ENCODE measurements at regions not wholly inside any gene's neighbourhood (a gene's known extent, or its start where the extent isn't known, plus 50 kb on each side); places are given as distances from the start of the nearest gene placed in this dataset.

GRCh38 chrX:66892004-66892403 is 253.1 kb upstream of the EDA2R start:
- Histone ChIP-seq H3K27ac (ENCODE audit: low read depth in 2 of 2, low read length in 1 of 2) (no peak overlapping the region), H2AFZ (ENCODE audit: low read depth) (no peak overlapping the region), H3K79me2 (ENCODE audit: insufficient read depth) (no peaks in the 10 kb centered on the region), H3F3A (replicated peaks; ENCODE audit: insufficient read depth) (no peaks in the 10 kb centered on the region), H4K20me1 (ENCODE audit: insufficient read depth) (no peaks in the 10 kb centered on the region), H3K4me1 (ENCODE audit: control insufficient read depth in 1 of 2, insufficient read depth in 2 of 2, low read depth in 1 of 2, low read length in 1 of 2) (no peaks in the 10 kb centered on the region), H3K9me2 (no peaks in the 10 kb centered on the region), H3K27me3 (ENCODE audit: insufficient read depth) (no peaks in the 10 kb centered on the region), H3K4me2 (no peak overlapping the region), H3K4me3 (ENCODE audit: low read depth in 2 of 2, low read length in 1 of 2) (no peak overlapping the region), H3K36me3 (replicated peaks in 1 of 2; ENCODE audit: control insufficient read depth in 1 of 2, insufficient read depth in 2 of 2, low read length in 1 of 2) (no peaks in the 10 kb centered on the region), H3K9me3 (no peaks in the 10 kb centered on the region), H3K9ac (no peak overlapping the region)
- no peak for TF ChIP-seq IRF3 (IDR thresholded peaks at IDR 0.05; ENCODE audit: low read depth, low read length)
- no peak for TF ChIP-seq GABPA (IDR thresholded peaks at IDR 0.05; ENCODE audit: low read depth)
- TF ChIP-seq TCF12 (IDR thresholded peaks at IDR 0.05) = no peak
- TF ChIP-seq RCOR1 (IDR thresholded peaks at IDR 0.05; ENCODE audit: low read length) = no peak
- no peak for TF ChIP-seq JUND (IDR thresholded peaks at IDR 0.05)
- no peak for TF ChIP-seq MEF2A (IDR thresholded peaks at IDR 0.05; ENCODE audit: borderline replicate concordance, low read depth)
- TF ChIP-seq GATA2 (CRISPR knock-in tag; IDR thresholded peaks at IDR 0.05) = no peak
- TF ChIP-seq RAD21 (IDR thresholded peaks at IDR 0.05; ENCODE audit: low read length) = no peak
- no peak for TF ChIP-seq NFIC (IDR thresholded peaks at IDR 0.05; ENCODE audit: borderline replicate concordance)
- TF ChIP-seq TAF1 (IDR thresholded peaks at IDR 0.05; ENCODE audit: borderline replicate concordance, low read depth, low read length) = no peak
- TF ChIP-seq FOXJ3 (CRISPR knock-in tag; IDR thresholded peaks at IDR 0.05) = no peak
- no peak for TF ChIP-seq MXI1 (IDR thresholded peaks at IDR 0.05; ENCODE audit: low read depth, low read length)
- no peak for TF ChIP-seq USF2 (IDR thresholded peaks at IDR 0.05; ENCODE audit: borderline replicate concordance, low read depth, low read length)
- DNase-seq = no peak
- ChIA-PET CTCF (no interaction called here), POLR2A (no interaction called here)
- 0% methylated on average over 2 of the region's 2 CpGs for WGBS (ENCODE audit: low lambda C conversion rate)

- H4K20me1 ChIP-seq (ENCODE audit: insufficient read depth) = no peaks in the 10 kb centered on the region
- H3K79me2 ChIP-seq (ENCODE audit: insufficient read depth) = no peaks in the 10 kb centered on the region
- no peak for TF ChIP-seq TEAD4 (IDR thresholded peaks at IDR 0.05; ENCODE audit: borderline replicate concordance, insufficient read depth)
- no peak for TF ChIP-seq MAX (IDR thresholded peaks at IDR 0.05; ENCODE audit: low read depth)
- TF ChIP-seq CTCF (IDR thresholded peaks at IDR 0.05) = no peak
- no peak for TF ChIP-seq NRF1 (IDR thresholded peaks at IDR 0.05; ENCODE audit: low read depth, low read length)
- no peak for TF ChIP-seq FOSL2 (IDR thresholded peaks at IDR 0.05; ENCODE audit: borderline replicate concordance, low read depth)
- H3K9me2 ChIP-seq = no peaks in the 10 kb centered on the region
- H3K36me3 ChIP-seq (replicated peaks in 1 of 2; ENCODE audit: control insufficient read depth in 1 of 2, insufficient read depth in 2 of 2, low read length in 1 of 2) = no peaks in the 10 kb centered on the region
- H3F3A ChIP-seq (replicated peaks; ENCODE audit: insufficient read depth) = no peaks in the 10 kb centered on the region
- ChIA-PET CTCF (no interaction called here), POLR2A (no interaction called here)
- no peaks in the 10 kb centered on the region for H3K9me3 ChIP-seq
- no peaks in the 10 kb centered on the region for H3K27me3 ChIP-seq (ENCODE audit: insufficient read depth)
- WGBS (ENCODE audit: low lambda C conversion rate) = 3% methylated on average over 2 of the region's 2 CpGs
- no peak overlapping the region for H3K4me3 ChIP-seq (ENCODE audit: low read depth in 2 of 2, low read length in 1 of 2)
- H3K27ac ChIP-seq (ENCODE audit: low read depth in 2 of 2, low read length in 1 of 2) = no peak overlapping the region
- no peaks in the 10 kb centered on the region for H3K4me1 ChIP-seq (ENCODE audit: control insufficient read depth in 1 of 2, insufficient read depth in 2 of 2, low read depth in 1 of 2, low read length in 1 of 2)
- H2AFZ ChIP-seq (ENCODE audit: low read depth) = no peak overlapping the region
- no peak overlapping the region for H3K9ac ChIP-seq
- no peak for DNase-seq
- H3K4me2 ChIP-seq = no peak overlapping the region
Observed at GRCh38 chrX:66889418-66889817, 250.5 kb upstream of the EDA2R start.

All from SK-N-SH (cell line).